Activated T-cell treated with anti-CD3 and anti-CD28 coated beads, Interleukin-2, amount 50 U/mL, for 24 hours (primary cell): ENCODE measurements at regions not wholly inside any gene's neighbourhood (a gene's known extent, or its start where the extent isn't known, plus 50 kb on each side); places are given as distances from the start of the nearest gene placed in this dataset.

Experiments
- DNase-seq: peaks from one replicate; pipeline ENCODE4 v3.0.0-alpha.2; 2020
- H3K27ac Mint-ChIP-seq: 2 replicates; pipeline ENCODE4 v1.8.0; 2020; ENCODE audit warnings: mild to moderate bottlenecking, mixed read lengths
- H3K27me3 Mint-ChIP-seq: 2 replicates; pipeline ENCODE4 v1.8.0; 2020; ENCODE audit warnings: mixed read lengths
- H3K36me3 Mint-ChIP-seq: 2 replicates; pipeline ENCODE4 v1.8.0; 2020; ENCODE audit warnings: low read depth, mixed read lengths
- H3K4me1 Mint-ChIP-seq: 2 replicates; pipeline ENCODE4 v1.8.0; 2020; ENCODE audit warnings: low read depth, mixed read lengths
- H3K4me3 Mint-ChIP-seq: 2 replicates; pipeline ENCODE4 v1.8.0; 2020; ENCODE audit warnings: mild to moderate bottlenecking, moderate library complexity, mixed read lengths
- H3K9me3 Mint-ChIP-seq: 2 replicates; pipeline ENCODE4 v1.8.0; 2020; ENCODE audit warnings: mixed read lengths

DNA sequence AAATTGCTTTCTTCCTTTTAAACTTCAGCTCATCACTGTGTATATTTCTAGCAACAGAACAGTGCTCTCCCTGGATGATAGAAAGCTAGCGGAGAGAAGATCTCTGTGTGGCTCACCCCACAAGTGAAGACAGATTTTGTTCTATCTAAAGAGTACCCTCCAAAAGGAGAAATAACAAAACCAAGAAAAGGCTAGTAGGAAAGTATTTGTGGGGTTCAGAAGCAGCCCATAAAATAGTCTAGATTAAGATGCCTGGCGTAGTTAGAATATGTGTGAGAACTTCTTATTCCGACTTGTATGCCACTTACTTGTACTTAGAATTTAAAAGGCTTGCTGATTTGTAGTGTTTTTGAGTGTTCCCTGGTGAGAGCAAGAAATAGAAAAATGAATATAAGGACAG lies 214.9 kb upstream of the IL12A start:
- H3K27me3 Mint-ChIP-seq: peaks cover 24% of the 10 kb centered on the region
- H3K4me1 Mint-ChIP-seq: no peaks in the 10 kb centered on the region
- H3K4me3 Mint-ChIP-seq: no peak overlapping the region

DNA sequence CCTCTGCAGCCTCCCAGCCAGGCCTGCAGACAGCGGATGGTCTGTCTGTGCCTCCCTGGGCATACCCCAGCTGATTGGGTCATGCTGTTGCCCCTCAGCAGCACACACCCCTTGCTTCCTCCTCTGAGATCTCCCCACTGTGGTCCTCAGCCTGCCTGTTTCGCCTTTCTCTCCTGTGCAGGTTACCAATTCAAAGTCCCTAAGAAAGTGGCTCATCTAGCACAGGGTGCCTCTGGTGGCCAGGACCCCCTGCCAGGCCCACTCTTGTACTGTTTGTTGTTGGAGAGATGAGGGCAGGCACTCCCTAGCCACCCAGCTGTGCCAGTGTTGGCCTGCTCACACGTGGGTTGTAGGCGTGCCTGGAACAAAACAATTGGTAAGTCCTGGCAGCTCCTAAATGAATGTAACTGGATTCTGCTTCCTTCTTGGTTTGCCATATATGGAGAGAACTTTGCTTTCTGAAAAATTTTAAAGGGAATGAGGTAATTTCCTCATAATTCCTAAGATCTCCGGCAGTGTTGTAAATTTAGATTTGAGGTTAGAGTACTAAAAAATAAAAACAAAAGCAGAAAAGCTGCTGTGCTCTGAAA lies 213.2 kb upstream of the IL12A start:
- no peak for DNase-seq
- Mint-ChIP-seq H3K4me3 (no peak overlapping the region), H3K36me3 (no peaks in the 10 kb centered on the region), H3K4me1 (no peaks in the 10 kb centered on the region), H3K9me3 (no peaks in the 10 kb centered on the region), H3K27ac (no peak overlapping the region), H3K27me3 (peaks cover 31% of the 10 kb centered on the region)

More for the DNA sequence above, 214.9 kb upstream of the IL12A start:
- H3K36me3 Mint-ChIP-seq: no peaks in the 10 kb centered on the region
- no peak for DNase-seq
- no peak overlapping the region for H3K27ac Mint-ChIP-seq
- H3K9me3 Mint-ChIP-seq: no peaks in the 10 kb centered on the region

DNA sequence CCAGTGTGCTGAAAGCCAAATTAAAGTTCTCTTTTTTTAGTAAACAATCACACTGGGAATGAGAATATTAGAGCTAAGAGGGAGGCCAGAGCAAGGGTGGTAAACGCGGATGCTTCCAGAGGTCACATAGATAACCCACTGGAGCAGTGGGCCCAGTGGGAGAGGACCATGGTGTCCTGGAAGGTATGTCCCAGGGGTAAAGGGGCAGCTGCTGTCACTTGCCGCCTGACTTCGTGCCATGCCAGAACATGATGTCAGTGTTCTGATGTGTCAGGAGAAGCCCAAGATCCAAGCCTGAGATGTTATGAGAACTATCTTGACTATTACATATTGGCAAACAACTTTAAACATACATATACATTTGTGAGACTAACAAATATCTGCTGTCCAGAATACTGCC lies 211.9 kb upstream of the IL12A start:
- Mint-ChIP-seq H3K27me3 (peaks cover 37% of the 10 kb centered on the region), H3K27ac (no peak overlapping the region), H3K36me3 (no peaks in the 10 kb centered on the region), H3K9me3 (no peaks in the 10 kb centered on the region), H3K4me3 (no peak overlapping the region), H3K4me1 (no peaks in the 10 kb centered on the region)
- no peak for DNase-seq

DNA sequence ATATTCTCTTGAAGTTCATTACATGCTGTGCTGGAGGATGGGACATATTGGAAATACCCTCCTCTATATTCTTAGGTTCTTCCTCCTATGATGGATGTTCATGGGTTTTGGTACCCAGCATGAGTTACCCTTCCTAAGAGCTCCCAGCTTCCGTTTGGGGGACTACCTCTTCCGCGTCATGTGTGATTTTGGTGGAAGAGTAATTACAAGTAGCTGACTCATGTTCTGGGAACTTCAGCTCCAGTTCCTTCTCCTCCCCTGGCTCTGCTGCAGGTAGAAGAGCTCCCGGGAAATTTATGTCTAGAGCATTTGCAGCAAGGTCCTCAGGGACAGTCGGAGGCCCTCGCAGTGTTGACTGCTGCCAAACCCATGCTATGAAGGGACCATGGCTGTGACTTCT lies 208.8 kb upstream of the IL12A start:
- no peak overlapping the region for H3K27ac Mint-ChIP-seq
- no peak overlapping the region for H3K4me3 Mint-ChIP-seq
- H3K9me3 Mint-ChIP-seq: no peaks in the 10 kb centered on the region
- no peaks in the 10 kb centered on the region for H3K36me3 Mint-ChIP-seq
- H3K4me1 Mint-ChIP-seq: no peaks in the 10 kb centered on the region
- peaks cover 27% of the 10 kb centered on the region for H3K27me3 Mint-ChIP-seq
- DNase-seq: no peak

DNA sequence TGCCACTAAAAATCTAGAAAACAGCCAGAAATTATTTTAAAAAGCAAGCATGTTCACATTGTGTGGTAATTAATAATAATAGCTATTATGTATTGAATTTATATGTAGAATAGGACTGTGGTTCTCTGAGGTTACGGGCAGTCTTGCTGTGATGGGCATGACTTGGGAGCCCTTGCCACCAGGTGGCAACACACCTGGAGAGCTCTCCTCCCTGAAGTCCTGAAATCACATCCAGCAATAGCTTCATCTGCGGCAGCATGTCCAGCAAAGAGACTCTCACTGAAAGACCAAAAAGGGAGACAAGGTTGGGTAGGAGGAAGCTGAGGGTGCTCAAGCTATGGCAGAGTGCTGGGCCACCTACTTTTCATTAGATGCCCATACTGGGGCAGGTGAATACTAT lies 206.8 kb upstream of the IL12A start:
- Mint-ChIP-seq H3K36me3 (no peaks in the 10 kb centered on the region), H3K4me3 (no peak overlapping the region), H3K27me3 (peaks cover 17% of the 10 kb centered on the region), H3K4me1 (no peaks in the 10 kb centered on the region), H3K27ac (no peak overlapping the region), H3K9me3 (no peaks in the 10 kb centered on the region)
- no peak for DNase-seq

DNA sequence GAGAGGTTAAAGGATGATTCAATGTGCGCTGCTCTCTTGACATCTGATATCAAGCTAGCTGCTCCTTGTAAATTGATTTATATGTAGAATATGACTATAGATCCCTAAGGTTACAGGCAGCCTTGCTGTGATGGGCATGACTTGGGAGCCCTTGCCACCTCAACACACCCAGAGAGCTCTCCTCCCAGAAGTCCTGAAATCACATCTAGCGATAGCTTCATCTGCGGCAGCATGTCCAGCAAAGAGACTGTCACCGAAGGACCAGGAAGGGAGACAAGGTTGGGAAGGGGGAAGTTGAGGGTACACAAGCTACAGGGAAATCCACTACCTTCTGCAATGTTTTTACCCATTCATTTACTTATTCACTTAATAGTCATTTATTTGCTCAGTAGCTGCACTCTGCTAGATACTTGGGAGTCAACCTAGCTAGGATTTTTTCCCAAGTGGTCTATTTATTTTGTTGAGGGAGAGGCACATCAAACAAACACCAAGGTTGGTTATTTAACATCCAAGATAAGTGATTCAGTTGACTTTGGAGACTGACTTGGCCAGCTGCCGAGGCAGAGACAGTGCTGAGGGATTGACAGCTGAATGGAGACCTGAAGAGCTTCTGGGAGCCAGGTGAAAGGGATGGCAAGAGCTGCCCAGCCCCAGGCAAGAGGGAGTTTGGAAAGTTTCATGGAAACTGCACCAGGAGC lies 205.8 kb upstream of the IL12A start:
- Mint-ChIP-seq H3K4me3 (no peak overlapping the region), H3K9me3 (no peaks in the 10 kb centered on the region), H3K27me3 (peaks cover 17% of the 10 kb centered on the region), H3K36me3 (no peaks in the 10 kb centered on the region), H3K4me1 (no peaks in the 10 kb centered on the region), H3K27ac (no peak overlapping the region)
- no peak for DNase-seq

DNA sequence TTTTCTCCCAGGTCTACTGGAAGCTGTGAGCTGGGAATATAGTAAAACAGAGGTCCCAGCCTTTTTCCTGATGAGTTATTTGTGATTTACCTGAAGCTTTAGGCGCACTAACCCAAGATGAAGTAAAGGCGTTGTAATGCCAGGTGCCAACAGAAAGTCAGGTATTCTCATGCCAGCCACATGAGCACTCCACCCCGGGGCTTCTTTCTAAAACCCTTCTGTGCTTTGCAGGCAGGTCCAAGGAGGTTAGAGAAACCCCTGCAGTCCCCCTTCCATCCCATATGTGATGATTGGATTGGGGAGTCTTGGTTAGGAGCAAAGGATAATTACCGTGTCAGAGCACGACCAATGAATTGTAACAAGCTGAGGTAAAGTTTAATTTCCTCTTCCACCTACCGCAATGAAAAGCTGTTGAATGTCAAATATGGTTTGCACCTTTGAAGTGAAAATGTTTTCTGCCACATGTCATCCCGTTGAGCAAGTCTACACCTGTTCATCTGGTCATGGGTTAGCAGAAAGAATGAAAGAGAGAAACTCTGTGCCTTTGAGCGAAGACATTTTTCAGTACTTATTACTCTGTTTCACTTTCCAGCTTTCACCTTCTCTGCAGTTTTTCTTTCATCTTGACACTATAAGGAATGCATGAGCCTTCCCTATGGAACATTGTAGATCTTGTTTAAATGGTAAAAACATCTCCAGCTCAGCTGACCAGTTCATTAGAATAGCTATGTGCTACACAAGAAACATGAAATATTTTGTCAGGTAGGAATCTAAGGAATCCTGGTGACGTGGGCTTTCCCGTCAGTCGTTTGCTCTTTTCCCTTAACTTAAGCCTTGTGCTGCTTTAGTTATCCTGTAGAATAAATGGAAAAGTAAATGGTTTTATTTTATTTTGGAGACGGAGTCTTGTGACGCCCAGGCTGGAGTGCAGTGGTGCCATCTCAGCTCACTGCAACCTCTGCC lies 204.6 kb upstream of the IL12A start:
- peaks cover 9% of the 10 kb centered on the region for H3K27me3 Mint-ChIP-seq
- DNase-seq: no peak

DNA sequence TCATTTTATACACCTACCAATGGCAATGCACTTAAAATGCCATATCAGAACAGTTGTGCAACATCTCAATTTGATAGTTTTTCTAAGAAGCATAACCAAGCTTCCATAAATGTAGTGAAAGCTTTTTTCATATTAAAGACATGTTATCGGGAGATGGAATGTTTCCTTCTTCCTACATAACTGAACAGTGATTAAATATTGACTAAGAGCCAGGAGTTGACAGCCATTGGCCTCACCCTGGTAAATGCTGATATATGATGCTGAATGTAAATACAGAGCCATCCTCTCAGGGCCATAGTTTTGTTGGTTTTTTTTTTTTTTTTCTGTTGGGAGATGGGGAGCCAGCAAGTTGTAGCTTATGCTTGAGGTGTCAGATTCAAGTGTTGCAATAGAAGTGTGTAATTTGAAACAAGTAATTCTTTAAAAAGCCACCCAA lies 203.3 kb upstream of the IL12A start:
- peaks cover 8% of the 10 kb centered on the region for H3K27me3 Mint-ChIP-seq
- DNase-seq: no peak
- no peaks in the 10 kb centered on the region for H3K4me1 Mint-ChIP-seq
- no peaks in the 10 kb centered on the region for H3K9me3 Mint-ChIP-seq
- H3K4me3 Mint-ChIP-seq: no peak overlapping the region
- H3K36me3 Mint-ChIP-seq: no peaks in the 10 kb centered on the region
- no peak overlapping the region for H3K27ac Mint-ChIP-seq

More for the DNA sequence above, 204.6 kb upstream of the IL12A start:
- Mint-ChIP-seq H3K4me3 (no peak overlapping the region), H3K4me1 (no peaks in the 10 kb centered on the region), H3K36me3 (no peaks in the 10 kb centered on the region), H3K9me3 (no peaks in the 10 kb centered on the region), H3K27ac (no peak overlapping the region)

DNA sequence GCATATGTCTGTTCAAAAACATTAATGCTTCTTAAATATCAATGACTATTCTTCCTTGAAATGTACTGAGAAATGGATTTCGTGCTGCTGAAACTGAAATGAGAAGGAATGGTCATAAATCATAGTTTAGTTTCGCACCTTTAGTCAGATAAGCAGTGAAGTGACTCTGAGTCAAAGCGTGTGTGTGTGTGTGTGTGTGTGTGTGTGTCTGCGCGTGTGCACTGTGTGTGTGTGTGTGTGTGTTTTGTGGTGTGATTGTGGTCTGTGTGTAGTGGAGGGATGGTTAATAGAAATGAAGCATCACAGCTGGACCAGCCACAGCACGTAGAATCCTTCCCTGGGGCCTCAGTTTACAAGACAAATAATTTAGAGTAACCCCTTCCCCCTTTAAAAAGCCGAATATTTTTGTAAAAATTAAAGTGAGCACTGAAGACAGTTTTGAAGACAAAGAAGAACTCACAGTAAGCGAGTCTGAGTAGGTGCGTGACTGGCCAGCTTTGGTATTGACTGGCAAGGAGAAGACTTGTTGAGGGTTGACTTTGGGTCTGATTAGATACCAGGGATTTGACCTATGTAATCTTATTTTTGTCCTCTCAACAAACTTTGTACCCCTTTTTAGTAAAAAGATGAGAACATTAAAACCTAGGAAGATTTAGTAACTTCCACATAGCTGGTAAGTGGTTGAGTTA lies 202.0 kb upstream of the IL12A start:
- Mint-ChIP-seq H3K27ac (no peak overlapping the region), H3K4me1 (no peaks in the 10 kb centered on the region), H3K4me3 (no peak overlapping the region), H3K27me3 (peaks cover under 1% of the 10 kb centered on the region), H3K9me3 (no peaks in the 10 kb centered on the region), H3K36me3 (no peaks in the 10 kb centered on the region)
- no peak for DNase-seq

DNA sequence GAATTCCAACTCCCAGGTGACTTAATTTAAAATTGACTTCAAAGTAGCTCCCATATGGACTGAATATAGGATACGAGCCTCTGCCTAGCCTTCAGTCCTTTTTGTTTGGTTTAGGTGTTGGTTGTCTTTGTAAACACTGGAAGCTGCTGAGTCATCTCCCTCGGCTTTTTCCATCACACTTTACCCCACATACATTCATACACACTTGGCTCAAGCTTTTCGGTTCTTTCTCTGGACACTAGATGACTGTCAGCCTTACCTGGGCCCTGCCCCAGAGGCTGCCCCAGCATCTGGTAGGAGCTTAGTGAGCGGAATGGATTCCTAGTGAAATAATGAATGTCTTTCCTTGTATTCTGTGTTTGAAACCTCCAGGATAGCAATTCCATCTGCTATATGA lies 201.5 kb upstream of the IL12A start:
- Mint-ChIP-seq H3K27me3 (no peaks in the 10 kb centered on the region), H3K9me3 (no peaks in the 10 kb centered on the region), H3K27ac (no peak overlapping the region), H3K4me3 (no peak overlapping the region), H3K36me3 (no peaks in the 10 kb centered on the region), H3K4me1 (no peaks in the 10 kb centered on the region)
- DNase-seq: no peak

DNA sequence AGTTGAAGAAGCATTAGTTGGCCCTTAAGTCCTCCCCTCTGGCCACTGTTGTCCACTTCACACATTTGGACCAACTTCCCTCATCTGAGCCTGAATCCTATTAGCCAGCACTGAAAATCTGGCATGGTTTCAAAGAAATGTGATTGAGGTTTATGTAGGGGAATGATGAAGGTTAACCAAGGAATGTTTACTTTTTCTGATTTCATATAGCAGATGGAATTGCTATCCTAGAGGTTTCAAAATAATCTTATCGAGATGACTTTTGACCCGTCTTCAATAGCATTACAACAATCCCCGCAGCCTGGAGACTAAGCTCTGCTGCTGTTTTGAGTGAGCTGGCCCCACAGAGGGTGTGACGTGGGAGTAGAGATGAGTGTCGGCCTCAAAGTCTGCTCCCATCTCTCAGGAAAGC lies 200.8 kb upstream of the IL12A start:
- H3K9me3 Mint-ChIP-seq: no peaks in the 10 kb centered on the region
- H3K36me3 Mint-ChIP-seq: no peaks in the 10 kb centered on the region
- no peaks in the 10 kb centered on the region for H3K27me3 Mint-ChIP-seq
- no peak overlapping the region for H3K27ac Mint-ChIP-seq
- no peak overlapping the region for H3K4me3 Mint-ChIP-seq
- no peak for DNase-seq
- H3K4me1 Mint-ChIP-seq: no peaks in the 10 kb centered on the region

DNA sequence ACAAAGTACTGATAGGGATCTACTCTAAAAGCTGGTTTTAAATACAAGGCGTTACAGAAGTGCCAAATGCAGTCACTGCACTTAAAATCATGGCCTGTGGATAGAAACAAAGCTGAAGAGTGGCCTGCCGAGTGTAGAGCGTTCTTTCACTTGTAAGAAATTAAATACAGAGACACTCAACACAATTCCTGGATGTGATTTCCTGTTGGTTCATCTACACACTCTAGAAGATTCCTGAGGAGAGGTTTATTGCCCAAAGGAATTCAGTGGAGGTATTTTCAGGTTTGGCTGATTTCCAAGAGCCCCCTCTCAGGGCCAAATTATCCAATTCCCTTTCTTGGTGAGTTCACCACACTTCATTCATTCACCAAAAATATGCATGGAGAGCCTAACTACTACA lies 200.3 kb upstream of the IL12A start:
- no peaks in the 10 kb centered on the region for H3K36me3 Mint-ChIP-seq
- no peaks in the 10 kb centered on the region for H3K4me1 Mint-ChIP-seq
- H3K27me3 Mint-ChIP-seq: no peaks in the 10 kb centered on the region
- H3K27ac Mint-ChIP-seq: no peak overlapping the region
- no peak overlapping the region for H3K4me3 Mint-ChIP-seq
- no peaks in the 10 kb centered on the region for H3K9me3 Mint-ChIP-seq
- DNase-seq: no peak

DNA sequence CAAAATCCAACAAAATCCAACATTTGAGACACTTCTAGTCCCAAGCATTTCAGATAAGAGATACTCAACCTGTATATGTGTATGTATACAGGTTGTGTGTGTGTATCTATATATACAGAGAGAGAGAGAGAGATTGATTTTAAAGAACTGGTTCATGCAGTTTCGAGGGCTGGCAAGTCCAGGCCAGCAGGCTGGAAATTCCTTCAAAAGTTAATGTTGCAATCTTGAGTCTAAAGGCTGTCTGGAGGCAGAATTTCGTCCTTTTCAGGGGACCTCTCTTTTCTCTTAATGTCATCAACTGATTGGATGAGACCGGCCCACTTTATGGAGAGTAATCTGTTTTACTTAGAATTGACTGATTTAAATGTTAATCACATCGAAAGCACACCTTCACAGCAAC lies 199.6 kb upstream of the IL12A start:
- H3K36me3 Mint-ChIP-seq: no peaks in the 10 kb centered on the region
- no peaks in the 10 kb centered on the region for H3K4me1 Mint-ChIP-seq
- H3K4me3 Mint-ChIP-seq: no peak overlapping the region
- DNase-seq: no peak
- H3K27ac Mint-ChIP-seq: no peak overlapping the region
- H3K9me3 Mint-ChIP-seq: no peaks in the 10 kb centered on the region
- no peaks in the 10 kb centered on the region for H3K27me3 Mint-ChIP-seq

DNA sequence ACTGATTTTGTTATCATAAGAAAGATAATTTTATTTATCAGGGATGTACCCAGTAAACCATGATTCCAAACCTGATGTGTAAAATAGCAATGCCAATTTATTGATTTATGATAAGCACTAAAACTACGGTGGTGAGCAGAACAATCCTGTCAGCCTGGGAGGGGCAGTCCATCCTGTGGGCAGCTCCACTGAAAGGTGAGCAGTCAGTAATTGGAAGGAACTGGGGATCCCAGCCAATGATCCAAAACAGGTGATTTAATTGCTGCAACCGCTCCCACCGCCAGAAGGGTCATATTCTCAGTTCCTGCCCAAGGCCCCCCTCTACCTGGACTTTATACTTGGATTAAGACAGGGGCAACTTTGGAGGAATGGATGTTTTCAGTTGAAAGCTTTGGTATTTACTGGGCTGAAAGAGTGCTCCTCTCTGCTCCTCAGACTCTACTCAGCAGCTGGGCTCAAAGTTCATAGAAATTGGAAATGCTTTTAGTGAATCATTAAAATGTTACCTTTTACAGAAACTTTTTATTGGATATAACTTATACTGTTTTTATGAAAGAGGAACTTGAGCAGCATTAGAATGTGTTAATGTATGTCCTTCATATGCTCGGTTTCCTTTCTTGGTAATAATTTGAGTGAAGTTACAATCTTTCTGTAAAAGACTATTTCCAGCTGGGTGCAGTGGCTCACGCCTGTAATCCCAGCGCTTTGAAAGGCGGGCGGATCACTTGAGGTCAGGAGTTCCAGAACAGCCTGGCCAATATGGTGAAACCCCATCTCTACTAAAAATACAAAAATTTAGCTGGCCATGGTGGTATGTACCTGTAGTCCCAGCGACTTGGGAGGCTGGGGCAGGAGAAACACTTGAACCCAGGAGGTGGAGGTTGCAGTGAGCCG lies 198.6 kb upstream of the IL12A start:
- Mint-ChIP-seq H3K9me3 (no peaks in the 10 kb centered on the region), H3K27me3 (peaks cover 3% of the 10 kb centered on the region), H3K4me1 (no peaks in the 10 kb centered on the region), H3K36me3 (no peaks in the 10 kb centered on the region), H3K4me3 (no peak overlapping the region), H3K27ac (no peak overlapping the region)
- no peak for DNase-seq
